Spleen (tissue), 11 donors: ENCODE measurements at regions not wholly inside any gene's neighbourhood (a gene's known extent, or its start where the extent isn't known, plus 50 kb on each side); places are given as distances from the start of the nearest gene placed in this dataset.
"Not testable (repeated sequence)": the region's sequence is repeated elsewhere in the genome, so short reads cannot be mapped to it uniquely, and the experiment has no call there.

ENCODE experiments used
- DNase-seq: peaks from one replicate; pipeline ENCODE4 v3.0.0-alpha.2; 2020
- H3K27ac ChIP-seq, 8 donors: fragments of 200-600 bp; sonication (generic) in 7 of 8; 1 replicate in 4 of 8; 2 replicates in 4 of 8; pipeline versions ENCODE4 v1.5.0 to v1.8.0; 2016 to 2021; ENCODE audit warnings: inconsistent platforms in 4 of 8, mild to moderate bottlenecking in 4 of 8, moderate library complexity in 1 of 8
- H3K27me3 ChIP-seq, 7 donors: fragments of 200-600 bp; sonication (generic) in 6 of 7; replicated peaks in 1 of 7; 1 replicate in 4 of 7; 2 replicates in 3 of 7; pipeline versions ENCODE4 v1.5.0 to v1.8.0; 2016 to 2021; ENCODE audit warnings: inconsistent platforms in 3 of 7, mild to moderate bottlenecking in 1 of 7
- H3K36me3 ChIP-seq, 6 donors: fragments of 200-600 bp; sonication (generic) in 5 of 6; 1 replicate in 4 of 6; 2 replicates in 2 of 6; pipeline versions ENCODE4 v1.5.0 to v1.8.0; 2016 to 2021; ENCODE audit warnings: inconsistent platforms in 2 of 6
- H3K4me1 ChIP-seq, 6 donors: fragments of 200-600 bp; sonication (generic) in 5 of 6; 1 replicate in 3 of 6; 2 replicates in 3 of 6; pipeline versions ENCODE4 v1.5.0 to v1.8.0; 2016 to 2021; ENCODE audit warnings: inconsistent platforms in 3 of 6
- H3K4me3 ChIP-seq, 8 donors: fragments of 200-600 bp; sonication (generic) in 7 of 8; 1 replicate in 4 of 8; 2 replicates in 4 of 8; pipeline versions ENCODE4 v1.5.0 to v1.8.0; 2016 to 2021; ENCODE audit warnings: inconsistent platforms in 4 of 8, mild to moderate bottlenecking in 4 of 8, moderate library complexity in 2 of 8
- H3K9me3 ChIP-seq, 8 donors: fragments of 200-600 bp; sonication (generic) in 7 of 8; 1 replicate in 4 of 8; 2 replicates in 4 of 8; pipeline versions ENCODE4 v1.5.0 to v1.8.0; 2016 to 2021; ENCODE audit warnings: inconsistent platforms in 4 of 8
- POLR2A ChIP-seq, 3 donors: fragments of 450-650 bp; IDR thresholded peaks; one replicate each; pipeline ENCODE4 v1.5.1; 2017; ENCODE audit warnings: antibody characterized with exemption in 3 of 3, mild to moderate bottlenecking in 1 of 3
- POLR2AphosphoS5 ChIP-seq, 3 donors: sonication (generic); formaldehyde crosslinking; IDR thresholded peaks; one replicate each; pipeline ENCODE4 v1.5.1; 2017; ENCODE audit warnings: antibody characterized with exemption in 3 of 3
- WGBS, 5 donors: extraction: QIAGEN DNeasy Blood & Tissue Kit in 3 of 5; methylation state at CpG; one replicate each; pipeline versions ENCODE4 v1.1.5 to v1.1.7; 2013 to 2018; 5-methylcytosine and 5-hydroxymethylcytosine counted together
- intact Hi-C: fragments of 100-400 bp; cut with DNase I; formaldehyde crosslinking; loops from one replicate; pipeline ENCODE4 v1.15.0; 2023; ENCODE audit warnings: low total_unique reads
- TF ChIP-seq, protein P1 (sequence below), 11 experiments: fragments of 200-600 bp in 7 of 11; fragments of 450-650 bp in 4 of 11; sonication (generic) in 4 of 11; IDR thresholded peaks in 8 of 11; conservative IDR thresholded peaks in 3 of 11; 1 replicate in 7 of 11; 2 replicates in 4 of 11; pipeline versions ENCODE4 v1.4.0 to v1.8.0; 2016 to 2021; ENCODE audit warnings: antibody characterized with exemption in 11 of 11, inconsistent platforms in 4 of 11, mild to moderate bottlenecking in 1 of 11
- donor health status: healthy with polysubstance abuse.
- donor health status: DM: no; HTN: no; CAD: no; lungs with moderate emphysema.
- donor health status: DM: no; HTN: no; CAD: no.
- donor health status: Bipolar disorder and iron deficiency.
- donor health status: healthy.
- donor health status: DM: no; HTN: no; CAD: no.
- donor health status: DM: yes; HTN: yes; CAD: no.

DNA sequence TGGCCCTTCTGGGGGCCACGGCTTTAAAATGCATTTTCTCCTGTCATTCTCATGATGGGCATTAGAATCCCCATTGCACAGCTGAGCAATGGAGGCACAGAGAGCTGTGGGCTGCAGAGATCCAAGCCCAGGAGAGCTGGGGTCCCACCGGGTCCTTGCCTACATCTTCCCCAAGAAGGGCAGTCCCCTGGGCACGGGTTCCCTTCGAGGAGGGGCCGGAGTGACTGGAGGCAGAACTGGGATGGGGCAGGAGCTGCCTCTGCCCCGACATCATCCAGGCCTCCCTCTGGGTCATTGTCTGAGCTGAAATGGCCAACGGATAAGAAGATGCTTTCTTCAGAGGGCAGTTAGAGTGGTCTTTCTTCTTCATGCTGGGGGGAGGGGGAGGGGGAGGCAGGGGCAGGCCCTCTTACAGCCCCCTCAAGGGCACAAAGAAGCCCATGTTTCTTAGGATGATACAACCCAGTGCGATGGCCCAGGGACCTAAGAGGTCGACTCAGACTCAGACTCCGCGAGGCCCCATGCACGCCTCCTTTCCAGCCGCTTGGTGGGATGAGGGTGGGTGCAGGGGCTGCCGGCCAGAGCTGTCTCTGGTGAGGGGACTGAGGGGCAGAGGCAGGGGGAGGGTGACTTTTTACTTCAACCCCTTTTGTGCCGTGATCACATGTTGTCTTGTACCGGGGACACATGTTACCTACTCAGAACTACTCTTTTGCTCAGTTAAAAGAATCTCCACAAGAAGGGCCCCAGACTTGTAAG, 112.4 kb upstream of the IRX2 start:
- Histone ChIP-seq H3K36me3 (no peaks in the 10 kb centered on the region), H3K9me3 (peaks cover 0 to 38% (median 4%) of the 10 kb centered on the region in 8 donors), H3K4me1 (no peaks in the 10 kb centered on the region), H3K27ac (no peak overlapping the region), H3K4me3 (no peak overlapping the region), H3K27me3 (peaks cover 0 to 10% (median 0%) of the 10 kb centered on the region in 7 donors)
- TF ChIP-seq POLR2A (IDR thresholded peaks at IDR 0.05): no peak
- TF ChIP-seq POLR2AphosphoS5 (IDR thresholded peaks at IDR 0.05): no peak
- TF ChIP-seq, protein P1, sequence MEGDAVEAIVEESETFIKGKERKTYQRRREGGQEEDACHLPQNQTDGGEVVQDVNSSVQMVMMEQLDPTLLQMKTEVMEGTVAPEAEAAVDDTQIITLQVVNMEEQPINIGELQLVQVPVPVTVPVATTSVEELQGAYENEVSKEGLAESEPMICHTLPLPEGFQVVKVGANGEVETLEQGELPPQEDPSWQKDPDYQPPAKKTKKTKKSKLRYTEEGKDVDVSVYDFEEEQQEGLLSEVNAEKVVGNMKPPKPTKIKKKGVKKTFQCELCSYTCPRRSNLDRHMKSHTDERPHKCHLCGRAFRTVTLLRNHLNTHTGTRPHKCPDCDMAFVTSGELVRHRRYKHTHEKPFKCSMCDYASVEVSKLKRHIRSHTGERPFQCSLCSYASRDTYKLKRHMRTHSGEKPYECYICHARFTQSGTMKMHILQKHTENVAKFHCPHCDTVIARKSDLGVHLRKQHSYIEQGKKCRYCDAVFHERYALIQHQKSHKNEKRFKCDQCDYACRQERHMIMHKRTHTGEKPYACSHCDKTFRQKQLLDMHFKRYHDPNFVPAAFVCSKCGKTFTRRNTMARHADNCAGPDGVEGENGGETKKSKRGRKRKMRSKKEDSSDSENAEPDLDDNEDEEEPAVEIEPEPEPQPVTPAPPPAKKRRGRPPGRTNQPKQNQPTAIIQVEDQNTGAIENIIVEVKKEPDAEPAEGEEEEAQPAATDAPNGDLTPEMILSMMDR (IDR thresholded peaks at IDR 0.05 in 8 of 11, conservative IDR thresholded peaks at IDR 0.05 in 3 of 11): no peak
- WGBS, 5 donors: 82 to 91% (median 86%) methylated on average over 15 to 16 of the region's 16 CpGs
- no peak for DNase-seq
- intact Hi-C loops: no loop called here

DNA sequence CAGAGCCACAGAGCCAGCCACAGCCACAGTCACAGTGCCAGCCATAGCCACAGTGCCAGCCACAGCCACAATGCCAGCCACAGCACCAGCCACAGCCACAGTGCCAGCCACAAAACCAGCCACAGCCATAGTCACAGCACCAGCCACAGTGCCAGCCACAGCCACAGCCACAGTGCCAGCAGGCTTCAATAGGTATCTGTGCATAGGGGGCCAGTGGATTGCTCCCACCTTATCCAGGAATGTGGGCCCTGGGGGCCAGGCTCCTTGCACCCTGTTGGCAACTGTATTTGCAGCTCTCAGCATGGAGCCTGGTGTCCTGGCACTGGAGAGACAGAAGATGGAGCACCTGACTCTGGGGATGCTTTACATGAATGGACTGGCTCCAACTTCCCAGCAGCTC, 111.7 kb upstream of the IRX2 start:
- no peak overlapping the region for H3K4me3 ChIP-seq
- peaks cover 0 to 38% (median 4%) of the 10 kb centered on the region in 8 donors for H3K9me3 ChIP-seq
- no peak overlapping the region for H3K27ac ChIP-seq
- DNase-seq: no peak
- intact Hi-C loops: no loop called here
- H3K36me3 ChIP-seq: no peaks in the 10 kb centered on the region
- H3K4me1 ChIP-seq: no peaks in the 10 kb centered on the region
- H3K27me3 ChIP-seq: peaks cover 0 to 10% (median 0%) of the 10 kb centered on the region in 7 donors
- no peak for TF ChIP-seq POLR2AphosphoS5 (IDR thresholded peaks at IDR 0.05)
- TF ChIP-seq, protein P1 (IDR thresholded peaks at IDR 0.05 in 8 of 11, conservative IDR thresholded peaks at IDR 0.05 in 3 of 11): no peak
- TF ChIP-seq POLR2A (IDR thresholded peaks at IDR 0.05): no peak

DNA sequence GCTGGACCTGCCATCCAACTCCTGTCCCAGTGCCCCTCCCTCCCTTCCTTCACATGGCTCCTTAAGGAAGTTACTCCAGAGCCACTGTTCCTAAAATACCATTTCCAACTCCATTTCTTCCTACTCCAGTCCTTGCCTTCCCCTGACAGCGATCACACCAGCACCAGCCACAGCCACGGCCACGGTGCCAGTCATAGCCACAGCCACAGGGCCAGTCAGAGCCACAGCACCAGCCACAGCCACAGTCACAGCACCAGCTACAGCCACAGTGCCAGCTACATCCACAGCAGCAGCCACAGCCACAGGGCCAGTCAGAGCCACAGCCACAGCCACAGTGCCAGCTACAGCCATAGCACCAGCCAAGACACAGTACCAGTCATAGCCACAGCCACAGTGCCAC, 110.7 kb upstream of the IRX2 start:
- WGBS, 5 donors: 53 to 95% (median 90%) methylated on average over 3 of the region's 3 CpGs
- H3K27ac ChIP-seq, DNase-seq, intact Hi-C loops, H3K4me3 ChIP-seq, H3K4me1 ChIP-seq, H3K36me3 ChIP-seq: not testable (repeated sequence)
- Histone ChIP-seq H3K27me3 (peaks cover 0 to 10% (median 0%) of the 10 kb centered on the region in 7 donors), H3K9me3 (peaks cover 0 to 38% (median 4%) of the 10 kb centered on the region in 8 donors)

DNA sequence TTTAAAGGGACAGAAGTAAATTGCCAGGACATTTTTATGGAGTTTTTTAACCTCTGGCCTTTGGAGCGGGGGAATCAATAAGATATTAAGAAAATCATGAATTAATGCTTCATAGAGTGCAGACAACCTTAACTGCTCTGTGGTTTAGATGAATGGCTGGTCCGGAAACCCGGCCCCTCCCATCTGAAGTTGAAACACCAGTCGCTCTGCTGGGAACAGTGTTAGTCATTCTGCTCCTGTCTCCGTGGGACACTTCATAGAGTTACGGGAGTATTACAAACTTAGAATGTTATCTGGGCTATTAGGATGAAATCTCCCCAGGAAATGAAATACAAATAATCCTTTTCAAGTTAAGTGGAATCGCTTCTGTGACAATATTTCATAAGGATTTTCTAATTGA, 110.1 kb upstream of the IRX2 start:
- Histone ChIP-seq H3K4me3 (no peak overlapping the region), H3K4me1 (no peaks in the 10 kb centered on the region), H3K36me3 (no peaks in the 10 kb centered on the region), H3K27me3 (peaks cover 0 to 7% (median 0%) of the 10 kb centered on the region in 7 donors), H3K9me3 (peaks cover 0 to 35% (median 4%) of the 10 kb centered on the region in 8 donors), H3K27ac (no peak overlapping the region)
- 61 to 79% (median 70%) methylated on average over 7 of the region's 7 CpGs for WGBS, 5 donors
- no peak for DNase-seq
- TF ChIP-seq POLR2A (IDR thresholded peaks at IDR 0.05) (no peak), POLR2AphosphoS5 (IDR thresholded peaks at IDR 0.05) (no peak)
- TF ChIP-seq, protein P1 (IDR thresholded peaks at IDR 0.05 in 8 of 11, conservative IDR thresholded peaks at IDR 0.05 in 3 of 11): no peak
- intact Hi-C loops: no loop called here
